ENCODE measurements at regions not wholly inside any gene's neighbourhood (a gene's known extent, or its start where the extent isn't known, plus 50 kb on each side); places are given as distances from the start of the nearest gene placed in this dataset.

DNA sequence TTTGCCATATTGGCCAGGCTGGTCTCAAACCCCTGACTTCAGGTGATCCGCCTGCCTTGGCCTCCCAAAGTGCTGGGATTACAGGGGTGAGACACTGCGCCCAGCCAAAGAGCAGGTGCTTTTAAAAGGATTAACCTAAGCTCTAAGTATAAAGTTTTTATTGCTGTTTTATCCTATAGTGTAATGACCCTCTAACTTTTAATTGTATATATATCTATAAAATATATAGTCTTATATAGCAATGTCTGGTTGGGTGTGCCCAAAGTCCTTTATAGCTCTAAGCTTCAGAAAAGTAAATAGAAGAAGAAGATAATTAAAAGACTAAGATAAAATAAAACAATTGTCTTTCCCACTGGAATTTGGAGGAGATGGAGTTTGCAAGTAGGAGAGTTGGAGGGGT lies 73.8 kb upstream of the ATP5PO start:
- TF ChIP-seq, protein P1, sequence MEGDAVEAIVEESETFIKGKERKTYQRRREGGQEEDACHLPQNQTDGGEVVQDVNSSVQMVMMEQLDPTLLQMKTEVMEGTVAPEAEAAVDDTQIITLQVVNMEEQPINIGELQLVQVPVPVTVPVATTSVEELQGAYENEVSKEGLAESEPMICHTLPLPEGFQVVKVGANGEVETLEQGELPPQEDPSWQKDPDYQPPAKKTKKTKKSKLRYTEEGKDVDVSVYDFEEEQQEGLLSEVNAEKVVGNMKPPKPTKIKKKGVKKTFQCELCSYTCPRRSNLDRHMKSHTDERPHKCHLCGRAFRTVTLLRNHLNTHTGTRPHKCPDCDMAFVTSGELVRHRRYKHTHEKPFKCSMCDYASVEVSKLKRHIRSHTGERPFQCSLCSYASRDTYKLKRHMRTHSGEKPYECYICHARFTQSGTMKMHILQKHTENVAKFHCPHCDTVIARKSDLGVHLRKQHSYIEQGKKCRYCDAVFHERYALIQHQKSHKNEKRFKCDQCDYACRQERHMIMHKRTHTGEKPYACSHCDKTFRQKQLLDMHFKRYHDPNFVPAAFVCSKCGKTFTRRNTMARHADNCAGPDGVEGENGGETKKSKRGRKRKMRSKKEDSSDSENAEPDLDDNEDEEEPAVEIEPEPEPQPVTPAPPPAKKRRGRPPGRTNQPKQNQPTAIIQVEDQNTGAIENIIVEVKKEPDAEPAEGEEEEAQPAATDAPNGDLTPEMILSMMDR (conservative IDR thresholded peaks at IDR 0.05 in 1 of 2, IDR thresholded peaks at IDR 0.05 in 1 of 2; ENCODE audit: low read depth in 1 of 2, low read length in 2 of 2) = no peak
- no peak for TF ChIP-seq EZH2 (IDR thresholded peaks at IDR 0.05; ENCODE audit: low read length, missing control alignments)

All from fibroblast of lung (primary cell).